Neuronal stem cell (in vitro differentiated cells): ENCODE measurements at regions not wholly inside any gene's neighbourhood (a gene's known extent, or its start where the extent isn't known, plus 50 kb on each side); places are given as distances from the start of the nearest gene placed in this dataset.
"Not testable (repeated sequence)": the region's sequence is repeated elsewhere in the genome, so short reads cannot be mapped to it uniquely, and the experiment has no call there.

Experiments
- DNase-seq: peaks from one replicate; pipeline ENCODE4 v3.0.0-alpha.2; 2013; ENCODE audit warnings: low spot score
- H2AFZ ChIP-seq: one replicate; pipeline ENCODE4 v1.6.1; 2013; ENCODE audit warnings: mild to moderate bottlenecking, low read length, inconsistent platforms
- H2AK5ac ChIP-seq: 2 replicates; pipeline ENCODE4 v1.6.1; 2013; ENCODE audit warnings: low read depth, mild to moderate bottlenecking, inconsistent platforms, low read length, moderate library complexity, mixed read lengths
- H2BK120ac ChIP-seq: 2 replicates; pipeline ENCODE4 v1.6.1; 2013; ENCODE audit warnings: low read depth, mild to moderate bottlenecking, inconsistent platforms, low read length, moderate library complexity, mixed read lengths
- H2BK12ac ChIP-seq: one replicate; pipeline ENCODE4 v1.6.1; 2013; ENCODE audit warnings: low read length, inconsistent platforms
- H2BK15ac ChIP-seq: 2 replicates; pipeline ENCODE4 v1.6.1; 2013; ENCODE audit warnings: mild to moderate bottlenecking, low read length, inconsistent platforms, mixed read lengths
- H2BK5ac ChIP-seq: one replicate; pipeline ENCODE4 v1.6.1; 2013; ENCODE audit warnings: inconsistent platforms, mild to moderate bottlenecking, low read length, moderate library complexity
- H3K14ac ChIP-seq: one replicate; pipeline ENCODE4 v1.6.1; 2013; ENCODE audit warnings: low read length, inconsistent platforms
- H3K18ac ChIP-seq: 2 replicates; pipeline ENCODE4 v1.6.1; 2013; ENCODE audit warnings: low read length, inconsistent platforms
- H3K23ac ChIP-seq: 2 replicates; pipeline ENCODE4 v1.6.1; 2013; ENCODE audit warnings: low read depth, mild to moderate bottlenecking, mixed read lengths, low read length, inconsistent platforms; ENCODE audit not compliant: poor library complexity
- H3K27ac ChIP-seq: replicated peaks from 3 replicates; pipeline ENCODE4 v1.5.1; 2013; ENCODE audit warnings: low read length, inconsistent platforms
- H3K27me3 ChIP-seq, 3 experiments: 2 replicates each; pipeline ENCODE4 v1.6.1; 2013; ENCODE audit warnings: low read length in 3 of 3, mild to moderate bottlenecking in 2 of 3, inconsistent platforms in 1 of 3, low read depth in 1 of 3, mixed read lengths in 1 of 3, moderate library complexity in 1 of 3; ENCODE audit not compliant: control insufficient read depth in 3 of 3, insufficient read depth in 3 of 3
- H3K36me3 ChIP-seq, 2 donors: replicated peaks in 1 of 2; 2 replicates each; pipeline ENCODE4 v1.6.1; 2013; ENCODE audit warnings: low read length in 2 of 2; ENCODE audit not compliant: control insufficient read depth in 2 of 2, insufficient read depth in 2 of 2
- H3K4ac ChIP-seq: 2 replicates; pipeline ENCODE4 v1.6.1; 2013; ENCODE audit warnings: inconsistent platforms, mild to moderate bottlenecking, low read length, moderate library complexity
- H3K4me1 ChIP-seq, 2 donors: 1 replicate in 1 of 2; 2 replicates in 1 of 2; pipeline ENCODE4 v1.6.1; 2013; ENCODE audit warnings: low read length in 2 of 2, low read depth in 1 of 2; ENCODE audit not compliant: control insufficient read depth in 2 of 2, insufficient read depth in 1 of 2
- H3K4me2 ChIP-seq: one replicate; pipeline ENCODE4 v1.6.1; 2013; ENCODE audit warnings: mild to moderate bottlenecking, low read length, inconsistent platforms; ENCODE audit not compliant: insufficient read depth, poor library complexity, severe bottlenecking
- H3K4me3 ChIP-seq, 2 donors: 2 replicates each; pipeline ENCODE4 v1.5.1; 2013; ENCODE audit warnings: low read length in 2 of 2, mild to moderate bottlenecking in 2 of 2, inconsistent platforms in 1 of 2, moderate library complexity in 1 of 2
- H3K79me1 ChIP-seq: one replicate; pipeline ENCODE4 v1.6.1; 2013; ENCODE audit warnings: low read depth, mild to moderate bottlenecking, inconsistent platforms, low read length, moderate library complexity
- H3K9ac ChIP-seq: one replicate; pipeline ENCODE4 v1.6.1; 2013; ENCODE audit warnings: mild to moderate bottlenecking, low read depth, low read length, inconsistent platforms; ENCODE audit not compliant: poor library complexity
- H3K9me3 ChIP-seq, 2 donors: replicated peaks in 1 of 2; 2 replicates each; pipeline versions ENCODE3 to v1.6.1; 2013; ENCODE audit warnings: low read length in 2 of 2, mild to moderate bottlenecking in 2 of 2, inconsistent platforms in 1 of 2, low read depth in 1 of 2, mixed read lengths in 1 of 2, moderate library complexity in 1 of 2; ENCODE audit not compliant: control insufficient read depth in 2 of 2, insufficient read depth in 1 of 2
- H4K8ac ChIP-seq: one replicate; pipeline ENCODE4 v1.6.1; 2013; ENCODE audit warnings: low read depth, mild to moderate bottlenecking, inconsistent platforms, low read length, moderate library complexity
- H4K91ac ChIP-seq: one replicate; pipeline ENCODE4 v1.6.1; 2013; ENCODE audit warnings: low read length, low read depth, mild to moderate bottlenecking, inconsistent platforms; ENCODE audit not compliant: poor library complexity
- WGBS, 2 donors: extraction: QIAGEN DNeasy Blood & Tissue Kit; methylation state at CpG; one replicate each; pipeline ENCODE4 v1.1.7; 2013; ENCODE audit warnings: missing lambda C conversion rate in 2 of 2, mixed read lengths in 1 of 2; ENCODE audit not compliant: insufficient read length in 2 of 2, insufficient replicate concordance in 1 of 2; ENCODE audit errors: extremely low coverage in 2 of 2; 5-methylcytosine and 5-hydroxymethylcytosine counted together

GRCh38 chr6:112603726-112604125 is 256.6 kb downstream of the RFPL4B start:
- no peaks in the 10 kb centered on the region for H3K79me1 ChIP-seq
- H3K27ac ChIP-seq = no peak overlapping the region
- no peak overlapping the region for H3K4ac ChIP-seq
- no peak overlapping the region for H3K4me2 ChIP-seq
- H3K23ac ChIP-seq = no peak overlapping the region
- peaks cover 0 to 4% of the 10 kb centered on the region in 2 donors for H3K4me1 ChIP-seq
- no peak overlapping the region for H2BK5ac ChIP-seq
- no peak for DNase-seq
- no peak overlapping the region for H3K18ac ChIP-seq
- H3K36me3 ChIP-seq = no peaks in the 10 kb centered on the region
- no peaks in the 10 kb centered on the region for H3K27me3 ChIP-seq
- H2AFZ ChIP-seq = no peak overlapping the region
- no peak overlapping the region for H2AK5ac ChIP-seq
- H2BK15ac ChIP-seq = no peak overlapping the region
- H3K9ac ChIP-seq = no peak overlapping the region
- no CpG with 5 or more reads among the region's 1 CpG for WGBS, 2 donors
- H2BK12ac ChIP-seq = no peak overlapping the region
- H4K91ac ChIP-seq = no peak overlapping the region
- H2BK120ac ChIP-seq = no peak overlapping the region
- no peak overlapping the region for H4K8ac ChIP-seq
- no peak overlapping the region for H3K14ac ChIP-seq
- H3K4me3 ChIP-seq = no peak overlapping the region
- peaks cover 3 to 11% of the 10 kb centered on the region in 2 donors for H3K9me3 ChIP-seq

- peaks cover 8 to 22% of the 10 kb centered on the region in 2 donors for H3K9me3 ChIP-seq
- H3K18ac ChIP-seq = no peak overlapping the region
- H2AK5ac ChIP-seq = no peak overlapping the region
- H3K36me3 ChIP-seq = peaks cover 0 to 2% of the 10 kb centered on the region in 2 donors
- H3K4me2 ChIP-seq = no peak overlapping the region
- H3K14ac ChIP-seq = no peak overlapping the region
- no peak overlapping the region for H2BK120ac ChIP-seq
- no peak overlapping the region for H2BK12ac ChIP-seq
- no peak overlapping the region for H2AFZ ChIP-seq
- H3K4me3 ChIP-seq = no peak overlapping the region
- no peak overlapping the region for H2BK5ac ChIP-seq
- H3K27me3 ChIP-seq = no peaks in the 10 kb centered on the region
- no peaks in the 10 kb centered on the region for H3K4me1 ChIP-seq
- no peak overlapping the region for H3K4ac ChIP-seq
- no peak overlapping the region for H3K23ac ChIP-seq
- no peak overlapping the region for H3K9ac ChIP-seq
- no peak overlapping the region for H4K91ac ChIP-seq
- H3K79me1 ChIP-seq = no peaks in the 10 kb centered on the region
- WGBS, 2 donors = no CpG with 5 or more reads among the region's 3 CpGs
- H2BK15ac ChIP-seq = no peak overlapping the region
- DNase-seq = no peak
- H4K8ac ChIP-seq = no peak overlapping the region
- H3K27ac ChIP-seq = no peak overlapping the region
These were observed 259.7 kb downstream of the RFPL4B start for GRCh38 chr6:112606656-112607435.

GRCh38 chr6:112608925-112609324 is 261.8 kb downstream of the RFPL4B start:
- H3K36me3 ChIP-seq, H3K27ac ChIP-seq, H4K91ac ChIP-seq, H2BK12ac ChIP-seq, H2AK5ac ChIP-seq, H2BK15ac ChIP-seq, H3K4me3 ChIP-seq, H2BK5ac ChIP-seq, H3K4me1 ChIP-seq, H3K4me2 ChIP-seq, H3K18ac ChIP-seq, H3K14ac ChIP-seq, H3K79me1 ChIP-seq, H2AFZ ChIP-seq, H3K27me3 ChIP-seq, H2BK120ac ChIP-seq, DNase-seq, H3K4ac ChIP-seq, H3K23ac ChIP-seq, H4K8ac ChIP-seq, H3K9ac ChIP-seq: not testable (repeated sequence)
- H3K9me3 ChIP-seq = peaks cover 8 to 22% of the 10 kb centered on the region in 2 donors
- WGBS, 2 donors = no CpG with 5 or more reads among the region's 1 CpG

- H4K8ac ChIP-seq = no peak overlapping the region
- no peaks in the 10 kb centered on the region for H3K79me1 ChIP-seq
- H3K36me3 ChIP-seq = peaks cover 0 to 2% of the 10 kb centered on the region in 2 donors
- H3K9ac ChIP-seq = no peak overlapping the region
- no peaks in the 10 kb centered on the region for H3K27me3 ChIP-seq
- no peak overlapping the region for H3K4me2 ChIP-seq
- H2BK15ac ChIP-seq = no peak overlapping the region
- H2AK5ac ChIP-seq = no peak overlapping the region
- H3K4me3 ChIP-seq = no peak overlapping the region
- no peak overlapping the region for H4K91ac ChIP-seq
- WGBS, 2 donors = no CpG with 5 or more reads among the region's 2 CpGs
- no peak for DNase-seq
- H2AFZ ChIP-seq = no peak overlapping the region
- H3K9me3 ChIP-seq = peaks cover 5 to 13% of the 10 kb centered on the region in 2 donors
- H2BK120ac ChIP-seq = no peak overlapping the region
- no peak overlapping the region for H2BK12ac ChIP-seq
- H3K23ac ChIP-seq = no peak overlapping the region
- no peaks in the 10 kb centered on the region for H3K4me1 ChIP-seq
- H3K14ac ChIP-seq = no peak overlapping the region
- no peak overlapping the region for H3K18ac ChIP-seq
- H3K27ac ChIP-seq = no peak overlapping the region
- no peak overlapping the region for H2BK5ac ChIP-seq
- H3K4ac ChIP-seq = no peak overlapping the region
These were observed 266.3 kb downstream of the RFPL4B start for GRCh38 chr6:112613410-112613809.
